UCSD-AML1 (cell line): ENCODE measurements at regions not wholly inside any gene's neighbourhood (a gene's known extent, or its start where the extent isn't known, plus 50 kb on each side); places are given as distances from the start of the nearest gene placed in this dataset.

Experiments
- DNase-seq: peaks from one replicate; lab custom pipeline; 2025; ENCODE audit not compliant: unreplicated experiment; lab: John Stamatoyannopoulos, UW

DNA sequence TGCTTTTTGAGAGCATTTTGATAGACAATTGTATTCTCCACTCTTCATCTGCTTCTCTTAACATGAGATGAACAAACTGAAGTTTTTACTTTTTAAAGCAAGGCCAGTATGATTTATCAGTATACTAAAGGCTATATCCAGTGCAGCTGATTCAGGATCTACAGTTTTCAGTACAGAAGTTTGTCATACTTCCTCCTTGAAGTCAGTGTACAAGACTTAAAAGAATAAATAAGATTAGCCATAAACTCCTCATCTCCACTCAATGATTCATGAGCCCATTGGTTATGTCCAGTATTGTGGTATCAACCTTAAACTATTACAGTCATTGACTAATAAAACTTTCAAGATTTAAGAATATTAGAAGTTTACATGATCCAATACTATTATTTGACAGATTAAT, 374.8 kb upstream of the EPHA7 start:
- DNase-seq, result no peak

DNA sequence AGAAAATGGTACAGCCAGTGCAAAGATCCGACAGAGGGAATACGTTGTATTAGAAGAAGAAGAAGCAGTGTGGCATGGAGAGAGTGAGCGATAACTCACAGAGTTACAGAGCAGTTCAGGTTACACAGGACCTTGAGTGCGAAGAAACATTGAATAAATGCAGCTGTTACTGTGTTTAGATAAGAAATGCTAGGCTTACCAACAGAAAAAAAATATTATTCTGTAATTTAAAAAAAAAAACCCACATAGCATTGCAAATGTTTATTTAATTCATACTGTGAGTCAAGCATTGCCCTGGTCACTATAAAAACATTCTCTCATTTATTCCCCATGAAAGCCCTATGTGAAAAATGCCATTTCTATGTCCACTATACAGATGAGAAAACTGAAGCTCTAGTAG, 373.4 kb upstream of the EPHA7 start:
- no peak for DNase-seq

DNA sequence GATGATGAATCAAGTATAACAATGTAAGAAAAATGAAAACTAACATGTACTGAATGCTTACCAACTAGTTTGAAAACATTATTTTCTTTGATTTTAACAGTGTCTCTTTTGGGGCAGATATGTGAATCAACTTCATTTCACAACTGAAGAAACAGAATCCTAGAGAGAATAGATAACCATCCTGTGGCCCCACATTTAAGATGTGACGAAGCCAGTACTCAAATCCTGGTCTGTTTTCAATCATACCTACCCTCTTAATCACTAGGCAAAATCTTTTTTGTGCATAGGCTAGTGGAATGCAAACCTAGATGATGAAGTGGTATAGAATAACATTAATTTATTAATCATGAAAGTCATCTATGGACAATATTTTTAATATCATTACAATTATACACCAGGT, 371.6 kb upstream of the EPHA7 start:
- no peak for DNase-seq

DNA sequence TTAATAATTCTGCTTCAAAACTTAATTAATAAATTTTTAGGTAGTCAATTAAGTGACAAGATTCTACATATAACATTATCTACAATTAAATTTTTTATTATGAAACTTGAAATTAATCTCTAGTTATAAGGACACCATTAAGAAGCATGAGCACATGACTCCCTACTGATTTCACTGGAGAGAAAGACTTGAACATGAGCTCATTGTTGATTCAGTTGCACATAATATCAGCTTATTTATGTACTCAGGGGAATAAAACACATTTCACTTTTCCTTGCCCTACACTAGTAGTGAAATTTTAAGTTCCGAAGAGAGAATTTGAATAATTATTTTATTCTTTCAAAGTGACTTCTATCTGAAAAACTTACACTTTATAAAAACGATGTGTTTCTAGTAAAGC, 370.2 kb upstream of the EPHA7 start:
- DNase-seq, result no peak

DNA sequence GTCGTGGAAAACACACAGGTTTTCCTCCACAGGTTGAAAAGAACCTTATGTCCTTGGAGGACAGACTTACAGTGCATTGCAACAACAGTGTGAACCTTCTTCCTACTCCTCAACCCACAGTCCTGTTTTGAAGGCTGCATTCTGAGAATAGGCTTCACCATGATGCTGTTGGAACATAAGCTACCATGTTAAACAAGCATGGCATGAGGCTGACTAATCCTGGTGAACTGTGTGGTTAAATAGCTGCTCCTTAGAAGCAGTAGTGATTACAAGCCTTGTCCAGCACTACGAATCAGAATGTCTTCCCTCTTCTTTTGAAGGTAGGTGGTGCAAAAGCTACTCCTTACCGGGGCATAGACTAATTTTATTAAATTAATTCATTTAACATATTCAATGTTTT, 368.5 kb upstream of the EPHA7 start:
- no peak for DNase-seq

DNA sequence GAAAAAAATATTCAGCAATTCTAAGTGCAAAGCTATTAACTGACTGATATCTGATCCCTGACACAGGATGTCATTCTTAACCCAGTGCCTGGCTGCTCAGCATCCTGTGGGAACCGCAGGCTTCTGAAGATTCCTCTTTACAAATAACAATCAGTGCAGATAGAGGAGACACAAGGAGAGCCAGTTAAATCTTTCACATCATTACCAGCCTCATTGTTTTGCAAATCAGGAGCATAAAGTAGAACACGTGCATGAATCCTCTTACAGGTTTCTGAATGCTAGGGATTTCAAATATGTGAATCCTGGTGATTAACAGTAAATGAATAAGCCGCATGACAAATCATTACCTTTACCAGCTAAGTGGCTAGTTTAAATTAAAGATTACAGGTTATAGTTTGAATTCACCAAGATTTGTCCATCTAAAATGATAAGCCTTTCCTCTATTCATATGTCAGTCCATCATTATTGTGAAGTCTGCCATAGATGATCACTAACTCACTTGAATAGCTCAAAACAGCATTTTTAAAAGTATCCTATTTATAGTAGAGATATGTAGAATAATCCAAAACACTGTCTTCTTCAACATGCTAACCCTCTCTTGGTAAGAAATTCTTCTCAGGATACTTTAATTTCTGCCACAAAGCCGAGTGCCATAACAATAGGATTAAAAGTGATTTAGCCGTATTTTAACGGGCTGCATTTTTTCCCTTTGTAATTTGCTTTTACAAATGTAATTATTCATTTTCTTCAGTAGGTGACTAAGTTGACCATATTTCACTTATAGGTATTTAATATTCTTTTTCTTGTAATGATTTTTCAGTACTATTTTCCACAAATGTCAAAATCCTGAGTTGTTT, 367.3 kb upstream of the EPHA7 start:
- no peak for DNase-seq

DNA sequence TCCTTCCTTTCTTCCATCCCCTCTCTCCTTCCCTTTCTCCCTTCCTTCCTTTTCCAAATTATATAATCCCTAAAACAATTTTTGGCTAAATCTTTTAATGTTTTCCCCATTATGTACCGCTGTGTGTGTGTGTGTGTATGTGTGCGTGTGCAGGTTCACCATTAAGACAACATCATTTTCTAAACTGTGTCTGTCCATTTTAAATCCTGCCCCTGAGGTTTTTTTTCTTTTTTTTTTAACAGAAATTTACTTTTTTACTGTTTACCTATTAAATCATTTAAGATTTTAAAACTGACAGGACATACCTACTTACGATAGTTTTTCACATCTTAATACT, 366.3 kb upstream of the EPHA7 start:
- DNase-seq, result no peak

DNA sequence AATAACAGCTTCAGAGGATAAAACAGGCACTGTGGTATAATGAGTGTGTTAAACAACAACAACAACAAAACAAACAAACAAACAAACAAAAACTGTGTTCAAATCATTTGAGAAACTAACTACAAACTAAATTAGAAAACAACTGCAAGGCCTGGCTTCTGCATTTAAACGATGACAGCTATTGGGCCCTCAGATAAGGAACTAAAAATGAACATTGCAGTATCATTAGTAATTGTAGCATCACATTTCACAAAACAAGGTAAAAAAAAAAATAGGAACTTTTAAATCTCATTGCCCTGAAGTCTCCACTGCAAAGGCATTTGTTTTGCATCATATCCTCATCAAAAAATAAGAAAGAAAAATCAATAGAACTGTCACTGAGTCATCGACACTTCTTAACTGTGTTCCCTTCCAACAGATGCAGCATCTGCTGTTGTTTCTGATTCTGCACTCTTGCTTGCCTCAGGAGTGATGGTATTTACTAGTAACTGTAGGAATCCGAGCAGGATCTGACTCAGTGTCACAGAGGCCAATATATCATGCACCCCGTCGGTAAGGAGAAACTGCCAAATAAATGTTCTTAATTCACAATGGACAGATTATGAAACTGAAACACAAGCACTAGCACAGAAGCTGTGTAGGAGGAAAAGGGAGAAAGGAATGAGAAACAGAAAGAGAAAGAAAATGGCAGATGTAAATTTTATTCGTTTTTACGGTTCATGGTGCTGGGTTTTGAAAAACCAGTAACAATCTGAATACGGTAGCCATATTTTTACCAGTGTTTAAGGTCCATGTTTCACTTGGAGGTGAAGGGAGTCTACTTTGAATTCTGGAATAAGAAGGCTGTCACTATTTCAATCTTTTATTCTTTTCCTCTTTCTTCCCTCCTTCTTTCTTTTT, 365.7 kb upstream of the EPHA7 start:
- no peak for DNase-seq

DNA sequence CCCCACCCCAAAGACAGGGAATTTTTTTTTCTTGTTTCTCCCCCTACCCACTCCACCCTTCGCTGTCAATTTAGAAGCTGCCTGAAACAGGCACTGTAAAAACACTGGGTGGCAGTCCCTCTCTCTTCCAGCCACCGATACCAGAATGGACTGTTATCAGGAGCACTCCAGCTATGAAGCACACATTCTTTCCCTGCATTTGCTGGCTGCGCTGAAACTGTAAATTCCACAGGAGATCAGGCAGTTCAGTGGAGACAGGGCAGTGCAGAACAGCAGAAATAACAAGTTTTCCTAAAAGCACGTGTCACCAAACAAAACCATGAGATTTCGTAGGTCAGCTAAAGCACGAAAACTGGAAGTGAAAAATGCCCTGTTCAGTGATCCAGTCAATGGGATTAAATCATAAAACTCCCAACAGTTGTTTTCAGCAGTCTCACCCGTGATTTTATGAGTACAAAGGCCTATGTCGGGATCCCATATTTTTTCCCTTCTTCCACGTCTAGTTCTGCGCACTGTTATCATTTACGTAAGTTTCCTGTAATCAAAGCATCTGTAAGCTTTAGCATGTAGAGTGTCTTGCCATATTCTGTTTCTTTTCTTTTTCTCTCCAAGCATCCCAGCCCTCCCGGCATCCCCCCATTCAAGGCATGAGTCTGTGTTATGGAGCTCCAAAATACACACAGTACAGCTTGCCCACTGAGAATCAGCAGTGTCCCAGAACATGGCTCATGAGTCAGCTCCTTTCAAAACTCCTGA, 359.9 kb upstream of the EPHA7 start:
- DNase-seq, result no peak

DNA sequence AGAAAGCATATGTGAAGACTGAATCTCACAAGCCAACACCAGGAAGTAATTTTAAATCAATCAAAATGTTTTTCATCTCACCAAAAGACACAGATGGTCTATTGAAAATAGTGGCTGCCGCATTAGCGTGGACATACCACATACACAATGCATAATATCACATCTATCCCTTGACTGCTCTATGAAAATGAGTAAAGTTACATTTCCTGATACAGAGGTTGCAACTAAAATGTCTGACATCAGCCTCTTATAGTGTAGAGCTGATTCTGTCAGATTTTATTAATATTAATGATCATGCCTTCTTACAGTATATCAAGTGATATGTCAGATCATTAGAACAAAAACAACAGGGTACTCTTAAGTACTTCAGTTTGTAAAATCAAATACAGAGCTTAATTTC, 339.8 kb upstream of the EPHA7 start:
- DNase-seq, result no peak

DNA sequence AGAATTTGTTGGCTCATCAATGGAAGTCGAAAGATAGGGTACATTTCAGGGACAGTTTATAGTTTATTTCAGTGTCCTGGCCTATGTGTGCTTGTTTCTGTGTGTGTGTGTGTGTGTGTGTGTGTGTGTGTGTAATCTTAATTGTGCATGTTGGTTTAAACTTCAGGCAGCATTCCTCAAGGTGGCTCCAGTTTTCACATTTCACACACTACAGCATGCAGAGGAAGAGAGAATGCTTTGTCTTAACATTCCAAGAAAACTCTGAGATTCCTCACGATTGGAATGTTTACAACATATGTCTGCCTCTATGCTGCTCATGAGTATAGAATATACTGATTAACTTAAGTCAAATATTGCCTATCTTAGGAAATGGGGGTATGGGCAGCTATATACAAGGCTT, 332.6 kb upstream of the EPHA7 start:
- no peak for DNase-seq

DNA sequence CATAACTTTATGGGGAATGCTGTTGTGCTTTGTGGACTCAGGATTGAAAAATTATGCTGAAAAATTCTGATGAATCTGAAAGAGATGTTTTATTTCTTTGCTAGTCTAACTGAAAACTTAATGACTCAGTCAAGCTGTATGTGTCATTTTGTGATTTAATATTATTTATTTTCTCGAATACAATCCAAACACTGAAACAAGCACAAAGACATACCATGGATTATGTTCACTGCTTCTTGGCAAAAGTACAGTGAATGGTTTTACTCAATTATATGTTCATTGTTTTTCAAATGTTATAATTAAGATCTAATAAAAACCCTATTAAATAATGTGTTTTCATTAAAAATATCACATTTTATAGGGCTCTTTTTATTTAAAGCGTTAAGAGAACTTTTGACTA, 330.6 kb upstream of the EPHA7 start:
- DNase-seq, result no peak

DNA sequence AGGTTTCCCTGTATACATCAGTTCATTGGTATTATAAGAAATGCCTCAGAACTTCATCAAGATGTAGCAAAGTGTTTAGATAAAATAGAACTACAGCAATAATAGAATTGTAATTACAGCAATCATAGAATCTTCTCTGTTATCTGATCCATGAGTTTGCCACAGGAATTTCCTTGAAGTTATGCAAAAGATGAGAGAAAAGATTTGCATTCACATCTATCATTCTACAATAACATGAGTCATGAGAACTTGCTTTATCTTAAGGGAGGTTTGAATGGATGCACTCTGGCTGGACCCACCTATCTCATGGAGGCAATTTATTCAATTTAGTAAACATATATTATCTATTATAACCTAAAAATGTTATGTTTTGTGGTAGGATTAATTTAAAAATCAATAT, 329.8 kb upstream of the EPHA7 start:
- no peak for DNase-seq

DNA sequence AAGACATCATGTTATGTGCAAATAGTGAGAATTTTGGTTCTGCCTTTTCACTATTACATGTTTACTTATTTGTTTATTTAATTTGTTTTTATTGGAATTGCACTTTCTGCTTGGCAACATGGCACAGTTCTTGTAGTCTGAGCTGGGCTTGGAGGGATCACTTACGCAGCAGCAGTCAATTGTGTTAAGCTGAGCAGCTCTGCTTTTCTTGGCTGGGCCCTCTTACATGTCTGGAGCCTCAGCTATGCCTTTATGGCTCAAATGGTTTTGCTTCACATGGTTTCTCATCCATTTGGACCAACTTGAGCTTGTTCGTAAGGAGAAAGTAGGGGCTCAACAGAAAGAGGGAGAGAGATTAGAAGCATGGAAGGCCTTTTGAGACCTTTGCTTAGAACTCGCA, 327.5 kb upstream of the EPHA7 start:
- DNase-seq, result peak; percentile 1

DNA sequence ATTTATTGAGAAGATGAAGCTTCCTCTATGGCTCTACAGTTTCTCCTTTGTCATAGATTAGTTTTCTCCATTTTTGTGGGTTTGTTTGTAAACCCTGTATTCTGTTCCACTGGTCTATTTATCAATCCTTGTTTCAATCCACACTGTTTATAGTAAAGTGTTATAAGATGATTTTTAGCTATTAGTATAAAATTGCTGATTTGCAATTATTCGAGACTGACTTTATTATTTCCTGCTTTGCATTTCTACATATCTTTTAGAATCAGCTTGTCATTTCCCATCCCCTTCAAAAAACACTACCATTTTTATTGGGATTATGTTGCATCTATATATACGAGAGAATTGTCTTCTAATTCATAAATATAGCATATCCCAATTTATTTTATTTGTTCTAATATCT, 325.9 kb upstream of the EPHA7 start:
- no peak for DNase-seq

DNA sequence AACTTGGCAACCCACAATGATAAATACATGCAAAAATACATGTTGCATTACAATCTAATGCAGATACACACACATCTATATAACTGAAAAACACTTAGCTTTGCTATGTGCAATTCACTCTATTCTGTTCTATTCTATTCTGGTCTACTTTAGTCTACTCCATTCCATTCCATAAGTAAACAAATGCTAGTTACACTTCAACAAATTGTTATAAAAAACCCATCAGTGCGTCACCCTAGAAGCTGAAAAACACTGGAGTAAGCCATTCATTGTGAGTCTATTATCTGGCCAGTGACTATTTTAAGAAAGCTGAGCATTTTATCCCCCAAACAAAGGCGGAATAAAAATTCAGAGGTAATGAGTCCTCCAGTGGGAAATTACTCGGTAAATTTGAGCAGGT, 315.7 kb upstream of the EPHA7 start:
- DNase-seq, result no peak

DNA sequence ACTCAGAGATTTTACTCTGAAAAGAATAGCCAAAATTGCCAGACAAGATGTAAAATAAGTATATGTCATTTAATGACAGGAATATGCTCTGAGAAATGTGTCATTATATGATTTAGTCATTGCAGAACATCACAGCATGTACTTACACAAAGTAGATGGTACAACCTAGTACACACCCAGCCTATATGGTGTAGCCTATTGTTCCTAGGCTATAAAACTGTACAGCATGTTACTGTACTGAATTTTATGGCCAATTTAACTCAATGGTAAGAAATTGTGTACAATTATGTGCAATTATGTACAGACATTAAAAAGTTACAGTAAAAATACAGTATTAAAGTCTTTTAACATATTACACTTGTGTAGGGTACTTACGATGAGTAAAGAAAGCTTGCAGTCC, 311.9 kb upstream of the EPHA7 start:
- DNase-seq, result no peak

DNA sequence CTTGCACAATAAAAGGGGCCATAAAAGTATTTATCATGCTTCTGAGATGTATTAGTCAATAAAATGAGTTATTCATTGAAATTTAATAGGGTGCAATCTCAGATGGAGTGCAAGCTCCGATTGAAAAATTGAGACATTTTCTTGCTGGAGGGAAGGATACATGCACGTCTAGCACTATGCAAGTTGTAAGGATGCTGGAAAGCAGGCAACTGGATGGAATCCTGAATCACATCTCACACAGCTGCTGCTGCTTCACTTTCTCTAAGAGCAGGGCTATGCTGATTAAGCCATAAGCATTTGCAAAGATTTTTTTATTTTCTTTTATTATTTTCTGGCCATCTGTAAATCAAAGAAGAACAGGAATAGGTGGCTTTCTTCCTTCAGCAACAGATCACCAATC, 308.8 kb upstream of the EPHA7 start:
- no peak for DNase-seq

DNA sequence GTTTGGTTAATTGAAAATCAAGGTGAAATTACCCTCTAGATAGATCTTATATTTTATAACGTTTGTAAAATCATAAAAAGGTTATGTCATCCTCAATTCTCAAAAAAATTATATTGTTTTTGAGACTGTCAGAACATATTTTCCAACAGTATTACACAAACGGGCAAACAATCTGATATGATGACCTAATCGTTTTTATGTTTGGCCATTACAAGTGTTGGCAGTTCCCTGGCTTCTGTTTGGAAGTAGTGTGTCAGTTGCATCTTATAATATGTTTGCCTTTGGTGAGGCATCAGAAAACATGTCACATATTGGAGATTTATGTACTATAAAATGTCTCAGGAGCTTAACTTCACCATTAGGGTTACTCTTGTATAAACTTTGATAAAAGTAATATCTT, 308.1 kb upstream of the EPHA7 start:
- DNase-seq, result no peak

DNA sequence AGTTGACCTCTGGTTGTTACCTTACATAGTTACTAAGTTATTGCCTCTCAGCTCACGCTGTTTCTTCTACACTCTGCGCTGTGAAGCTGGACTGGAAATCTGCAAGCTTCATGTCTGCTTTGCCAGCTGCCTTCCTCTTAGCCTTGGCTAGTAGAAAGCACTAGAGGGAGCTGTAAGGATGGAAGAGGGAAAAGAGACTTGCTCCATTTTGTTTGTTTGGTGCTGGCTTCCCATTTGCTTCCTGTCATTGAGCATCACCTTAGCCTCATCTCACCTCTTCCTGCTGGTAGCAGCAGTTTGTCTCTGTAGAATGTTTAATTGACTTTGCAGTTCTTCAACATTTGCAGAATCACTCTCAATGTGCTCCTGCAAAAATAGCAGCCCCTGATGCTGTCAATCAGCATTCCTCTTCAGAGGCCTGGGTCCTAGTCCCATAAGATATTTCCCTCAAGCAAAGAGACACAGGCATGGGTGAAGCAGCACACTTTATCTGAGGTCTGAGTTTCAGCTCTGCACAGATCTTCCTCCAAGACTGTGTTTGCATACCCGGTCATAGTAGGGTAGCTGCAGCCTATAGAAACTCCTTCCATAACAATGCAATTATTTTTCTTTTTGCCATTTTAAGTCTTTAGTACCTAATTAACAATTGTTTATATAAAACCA, 302.2 kb upstream of the EPHA7 start:
- no peak for DNase-seq

DNA sequence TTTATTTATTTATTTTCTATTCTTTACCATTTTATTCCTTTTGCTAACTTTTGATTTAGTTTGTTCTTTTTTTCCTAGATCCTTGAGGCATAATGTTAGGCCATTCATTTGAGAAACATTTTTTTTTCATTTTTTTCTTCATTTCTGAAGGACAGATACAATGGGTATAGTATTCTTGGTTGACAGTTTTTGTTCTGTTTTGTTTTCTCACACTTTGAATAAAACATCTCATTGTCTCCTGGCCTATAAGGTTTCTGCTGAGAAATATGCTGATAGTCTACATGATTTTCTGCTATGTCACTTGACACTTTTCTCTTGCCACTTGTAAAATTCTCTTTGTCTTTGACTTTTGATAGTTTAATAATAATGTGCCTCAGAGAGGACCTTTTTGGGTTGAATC, 294.6 kb upstream of the EPHA7 start:
- no peak for DNase-seq
